NCI-H1092 (cell line): ENCODE measurements at regions not wholly inside any gene's neighbourhood (a gene's known extent, or its start where the extent isn't known, plus 50 kb on each side); places are given as distances from the start of the nearest gene placed in this dataset.
A peak's percentile ranks its signal among the peaks of the same experiment; 100 is the strongest.
"Not testable (repeated sequence)": the region's sequence is repeated elsewhere in the genome, so short reads cannot be mapped to it uniquely, and the experiment has no call there.

Experiments used
- DNase-seq: peaks from one replicate; lab custom pipeline; 2025; lab: John Stamatoyannopoulos, UW

DNA sequence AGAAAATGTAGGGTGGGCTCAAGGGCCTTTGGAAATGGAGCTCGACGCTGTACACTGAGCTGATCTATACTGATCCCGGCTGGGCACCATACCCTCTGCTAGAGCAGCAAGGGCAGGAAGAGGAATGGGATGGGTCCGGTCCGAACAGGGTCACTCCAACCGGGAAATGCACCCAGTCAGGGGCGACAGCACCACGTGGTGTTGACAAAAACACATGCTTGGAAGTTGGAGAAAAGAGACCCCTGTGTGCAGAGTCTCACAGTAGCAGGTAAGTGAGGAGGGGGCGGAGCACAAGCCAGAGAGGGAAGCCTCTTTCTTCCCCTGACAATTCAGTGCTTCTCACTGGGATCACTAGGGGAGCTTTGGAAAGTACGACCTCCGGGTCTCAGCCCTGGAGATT, 84.1 kb upstream of the ASB18 start:
- no peak for DNase-seq

- no peak for DNase-seq
These were observed 84.8 kb upstream of the ASB18 start for GRCh38 chr2:236348976-236349375.

- no peak for DNase-seq
These were observed 86.2 kb upstream of the ASB18 start for GRCh38 chr2:236350426-236350825.

- DNase-seq = no peak
These were observed 87.8 kb upstream of the ASB18 start for GRCh38 chr2:236351966-236352525.

- no peak for DNase-seq
These were observed 88.8 kb upstream of the ASB18 start for GRCh38 chr2:236352761-236353593.

GRCh38 chr2:236353594-236353942, 89.4 kb upstream of the ASB18 start:
- no peak for DNase-seq

DNA sequence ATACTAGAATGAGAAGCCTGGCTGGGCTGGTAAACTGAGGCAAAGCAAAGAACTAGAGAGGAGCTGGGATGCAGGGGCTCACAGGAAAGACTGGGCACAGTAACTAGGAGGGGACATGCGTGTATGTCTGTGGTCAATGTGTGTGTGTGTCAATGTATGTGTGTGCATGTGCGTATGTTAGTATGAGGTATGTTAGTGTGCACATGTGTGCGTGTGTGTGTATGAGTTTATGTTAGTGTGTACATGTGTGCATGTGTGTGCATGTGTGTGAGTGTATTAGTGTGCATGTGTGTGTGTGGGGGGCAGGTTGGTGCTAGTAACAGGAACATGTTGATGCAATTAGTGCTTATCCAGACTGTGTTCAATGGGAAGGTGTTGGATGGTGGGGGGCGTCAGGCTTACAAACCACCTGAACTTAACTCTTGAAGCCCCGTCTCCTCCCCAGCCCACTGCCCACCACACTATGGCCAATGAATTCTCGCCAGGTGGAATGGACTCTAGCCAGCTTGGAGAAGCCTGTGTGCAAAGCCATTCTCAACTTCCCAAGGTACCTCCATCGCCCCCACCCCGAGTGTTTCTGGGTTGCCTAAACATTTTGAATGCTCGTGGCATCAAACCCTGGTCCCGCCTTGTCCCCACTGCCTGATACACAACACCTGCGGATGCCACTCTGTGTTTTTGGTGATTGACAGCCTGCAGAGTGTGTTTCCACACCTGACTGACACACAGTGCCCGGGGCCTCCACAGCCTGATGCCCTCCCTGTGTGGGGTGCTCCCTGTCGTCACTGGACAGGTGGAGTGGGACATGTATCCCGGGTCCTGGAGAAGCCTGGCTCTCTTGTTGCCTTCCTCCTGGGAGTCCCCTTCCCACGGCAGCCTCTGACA, 90.1 kb upstream of the ASB18 start:
- no peak for DNase-seq

DNA sequence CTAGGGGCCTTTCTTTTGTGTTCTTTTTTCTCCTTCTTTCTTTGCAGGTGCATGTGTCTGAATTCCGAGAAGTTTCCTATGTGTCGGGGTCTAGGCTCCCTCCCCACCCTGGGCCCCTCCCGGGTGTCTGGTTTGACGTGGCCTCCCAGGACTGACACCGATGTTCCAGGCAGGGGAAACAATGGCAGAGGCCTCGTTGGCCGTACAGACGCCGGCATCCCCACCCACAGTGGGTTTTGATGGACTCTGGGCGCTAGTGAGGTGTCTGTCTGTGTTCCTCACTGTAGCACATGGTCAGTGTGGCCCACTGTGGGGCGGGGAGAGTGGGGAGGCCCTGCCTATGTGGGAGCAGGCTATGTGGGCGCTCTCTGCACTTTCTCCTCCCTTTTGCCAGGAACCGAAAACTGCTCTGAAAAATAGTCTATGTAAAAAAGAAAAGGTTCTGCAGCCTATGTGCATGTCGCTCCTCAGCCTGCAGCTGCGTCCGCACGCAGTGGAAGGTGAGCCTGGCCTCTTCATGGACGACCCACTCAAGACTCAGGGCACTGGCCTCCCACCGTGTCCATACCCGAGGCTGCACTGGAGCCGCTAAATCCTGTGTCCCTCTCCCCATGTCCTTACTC, 90.9 kb upstream of the ASB18 start:
- DNase-seq = no peak

DNA sequence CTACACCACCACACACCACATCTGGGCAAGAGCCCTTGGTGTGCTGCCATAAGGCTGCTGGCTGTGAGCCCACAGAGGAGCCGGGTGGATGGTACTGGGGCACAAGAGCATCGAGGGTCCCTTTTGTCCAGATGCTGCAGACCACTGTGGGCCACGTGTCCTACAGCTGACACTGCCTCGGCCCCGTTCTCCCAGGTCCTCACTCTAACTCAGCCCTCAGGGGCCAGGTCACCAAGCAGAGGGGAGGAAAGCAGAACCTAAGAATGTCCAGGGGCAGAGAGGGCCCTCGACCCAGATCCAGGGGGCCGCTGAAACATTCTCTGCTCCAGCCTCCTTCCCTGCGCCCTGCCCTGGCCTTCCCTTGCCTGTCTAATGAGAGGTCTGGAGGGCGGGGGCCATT, 91.7 kb upstream of the ASB18 start:
- DNase-seq = no peak

DNA sequence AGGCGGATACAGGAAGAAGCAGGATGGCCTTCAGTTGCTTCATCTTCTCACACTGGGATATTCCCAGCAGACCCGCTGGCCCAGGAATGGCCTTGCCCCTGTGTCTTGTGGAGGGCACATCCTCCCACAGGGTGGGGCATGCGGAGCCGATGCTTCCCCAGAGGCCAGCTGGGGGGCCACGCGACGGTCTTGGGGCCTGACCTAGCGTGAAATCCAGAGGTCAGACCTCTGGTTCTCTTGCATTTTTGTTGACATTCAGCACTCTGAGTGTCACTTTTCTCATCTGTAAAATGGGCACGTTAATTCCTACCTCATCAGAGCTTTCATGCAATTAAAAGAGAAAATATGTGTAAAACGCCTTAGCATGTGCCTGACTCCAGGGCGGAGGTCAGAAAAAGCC, 92.1 kb upstream of the ASB18 start:
- DNase-seq = not testable (repeated sequence)

DNA sequence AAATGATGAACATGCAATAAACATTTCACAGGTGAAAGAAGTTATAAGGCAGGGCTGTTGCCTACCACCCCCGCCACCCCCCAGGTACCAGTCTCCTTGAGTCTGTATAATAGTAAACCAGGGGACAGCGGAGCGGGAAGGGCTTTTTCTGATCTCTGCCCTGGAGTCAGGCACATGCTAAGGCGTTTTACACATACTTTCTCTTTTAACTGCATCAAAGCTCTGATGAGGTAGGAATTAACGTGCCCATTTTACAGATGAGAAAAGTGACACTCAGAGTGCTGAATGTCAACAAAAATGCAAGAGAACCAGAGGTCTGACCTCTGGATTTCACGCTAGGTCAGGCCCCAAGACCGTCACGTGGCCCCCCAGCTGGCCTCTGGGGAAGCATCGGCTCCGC, 94.3 kb upstream of the ASB18 start:
- DNase-seq = not testable (repeated sequence)

- DNase-seq = no peak
These were observed 95.3 kb upstream of the ASB18 start for GRCh38 chr2:236359426-236360045.

GRCh38 chr2:236360496-236360895, 96.3 kb upstream of the ASB18 start:
- no peak for DNase-seq

- no peak for DNase-seq
These were observed 99.6 kb upstream of the ASB18 start for GRCh38 chr2:236363711-236364277.

GRCh38 chr2:236365258-236366048, 101.2 kb upstream of the ASB18 start:
- DNase-seq = no peak

GRCh38 chr2:236366049-236366387, 101.8 kb upstream of the ASB18 start:
- no peak for DNase-seq

- no peak for DNase-seq
These were observed 102.2 kb upstream of the ASB18 start for GRCh38 chr2:236366397-236366796.

- no peak for DNase-seq
These were observed 103.5 kb upstream of the ASB18 start for GRCh38 chr2:236367506-236368289.

DNA sequence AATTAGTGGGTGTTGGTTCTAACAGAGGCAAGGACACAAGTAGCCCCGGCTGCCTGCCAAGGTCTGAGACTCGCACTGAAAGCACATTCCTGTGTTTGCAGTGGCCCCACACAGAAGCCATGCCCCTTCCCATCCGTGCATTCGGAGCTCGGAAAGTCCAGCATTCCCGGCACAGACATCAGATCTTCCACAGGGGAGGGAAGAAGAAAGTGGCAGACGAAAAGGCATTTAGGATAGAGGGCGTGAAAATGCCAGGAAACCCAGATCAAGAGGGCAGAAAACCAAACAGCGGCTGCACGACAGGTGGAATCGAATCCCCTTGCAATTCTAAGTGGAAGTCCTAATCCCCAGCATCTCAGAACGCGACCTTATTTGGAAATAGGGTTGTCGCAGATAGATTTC, 105.5 kb upstream of the ASB18 start:
- DNase-seq = peak; percentile 38

DNA sequence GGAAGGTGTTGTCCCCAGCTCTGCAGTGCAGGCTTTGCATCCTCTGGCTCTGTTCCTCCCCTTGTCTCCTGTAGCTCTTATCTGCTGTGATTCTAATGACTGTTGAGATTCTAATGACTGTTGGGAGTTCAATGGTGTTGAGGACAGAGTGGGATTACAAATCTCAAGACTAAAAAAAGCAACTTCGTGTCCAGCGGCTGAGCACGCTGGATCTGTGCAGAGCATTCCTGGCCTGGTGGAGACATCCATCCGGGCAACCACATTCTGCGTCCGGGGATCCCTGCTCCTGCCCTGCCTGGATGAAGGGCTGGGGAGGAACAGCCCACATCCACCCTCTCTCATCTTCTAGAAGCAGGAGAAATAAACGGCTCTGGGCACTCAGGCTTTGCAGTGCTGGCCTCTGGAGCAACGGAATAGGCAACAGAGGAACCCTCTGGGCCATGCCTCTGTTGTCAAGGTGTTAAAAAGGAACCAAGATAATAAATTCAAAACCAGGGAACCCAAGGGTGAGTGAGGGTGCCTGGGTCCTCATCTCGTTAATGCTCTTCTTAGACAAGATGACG, 106.7 kb upstream of the ASB18 start:
- no peak for DNase-seq
